VCaP (cell line): ENCODE measurements at regions not wholly inside any gene's neighbourhood (a gene's known extent, or its start where the extent isn't known, plus 50 kb on each side); places are given as distances from the start of the nearest gene placed in this dataset.

Source experiments
- H3K27ac ChIP-seq: fragments of 450-650 bp; 2 replicates; pipeline ENCODE4 v1.5.1; 2017
- CTCF ChIP-seq: fragments of 450-650 bp; conservative IDR thresholded peaks from 2 replicates; pipeline ENCODE4 v1.5.1; 2017; ENCODE audit warnings: mild to moderate bottlenecking, moderate library complexity

DNA sequence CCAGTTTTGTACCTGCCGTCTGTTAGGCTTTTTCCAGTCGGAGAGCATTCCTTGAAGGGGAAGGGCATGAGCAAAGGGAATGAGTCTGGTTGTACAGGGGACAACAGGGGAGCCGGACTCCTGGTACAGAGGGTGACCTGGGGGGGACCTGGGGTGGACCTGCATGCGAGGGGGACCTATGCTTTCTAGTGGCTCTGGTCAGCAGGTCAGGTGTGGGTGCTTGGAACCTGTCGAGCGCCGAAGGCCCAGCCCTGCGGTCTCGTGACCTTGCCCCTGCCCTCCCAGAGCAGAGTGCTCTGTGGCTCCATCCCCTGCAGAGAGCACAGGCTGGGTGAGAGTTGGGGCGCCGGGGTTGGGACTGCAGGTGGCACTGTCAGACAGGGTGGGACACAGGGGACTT, 96.7 kb upstream of the ASAP2 start:
- TF ChIP-seq CTCF: no peak
- H3K27ac ChIP-seq: no peak overlapping the region

- no peak overlapping the region for H3K27ac ChIP-seq
- no peak for TF ChIP-seq CTCF
These were observed 98.2 kb upstream of the ASAP2 start for GRCh38 chr2:9108210-9108967.

GRCh38 chr2:9107168-9108025, 99.2 kb upstream of the ASAP2 start:
- no peak for TF ChIP-seq CTCF
- H3K27ac ChIP-seq: no peak overlapping the region

DNA sequence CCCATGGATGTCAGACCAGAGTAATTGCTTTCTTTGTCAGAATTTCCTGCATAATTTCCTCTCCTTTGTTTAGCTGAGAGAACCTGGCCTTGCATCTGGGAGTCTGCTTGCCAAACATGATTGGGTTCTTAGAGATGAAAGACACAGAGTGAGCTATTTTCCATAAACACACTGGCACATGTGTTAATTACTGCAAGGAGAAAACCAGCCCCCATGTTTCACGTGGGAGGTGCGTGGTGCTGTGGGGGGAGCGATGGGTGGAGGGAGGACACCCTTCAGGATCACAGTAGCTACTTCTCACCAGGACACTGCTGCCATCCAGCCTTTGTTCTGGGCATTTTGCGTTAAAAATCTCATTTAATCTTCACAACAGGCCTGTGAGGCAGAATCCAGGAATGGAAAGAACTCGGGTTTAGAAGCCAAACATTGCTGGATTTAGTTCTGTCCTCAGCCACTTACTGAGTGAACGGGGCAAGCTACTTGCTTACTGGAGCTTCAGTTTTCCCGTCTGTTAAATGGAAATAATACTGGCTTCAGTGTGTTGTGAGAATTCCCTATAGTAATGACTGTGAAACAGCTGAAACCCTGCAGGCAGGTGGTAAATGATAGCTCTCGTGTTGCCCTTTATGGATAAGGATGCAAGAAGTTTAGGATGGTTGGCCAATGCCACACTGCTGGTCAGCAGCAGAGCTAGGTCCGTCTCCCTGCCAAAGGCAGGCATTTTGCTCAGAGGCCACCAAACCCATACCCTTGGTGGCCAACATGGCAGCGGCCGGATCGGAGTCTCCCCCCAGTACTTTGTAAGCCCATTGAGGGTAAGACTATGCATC, 100.1 kb upstream of the ASAP2 start:
- TF ChIP-seq CTCF: no peak

GRCh38 chr2:9105601-9106337, 100.8 kb upstream of the ASAP2 start:
- peak overlapping the region; percentile 61 for H3K27ac ChIP-seq

More for the DNA sequence above, 100.1 kb upstream of the ASAP2 start:
- peak overlapping the region; percentile 61; the same call in 1 of the 2 replicates for H3K27ac ChIP-seq

More at GRCh38 chr2:9105601-9106337, 100.8 kb upstream of the ASAP2 start:
- TF ChIP-seq CTCF: no peak
